Panc1 (cell line): ENCODE measurements at regions not wholly inside any gene's neighbourhood (a gene's known extent, or its start where the extent isn't known, plus 50 kb on each side); places are given as distances from the start of the nearest gene placed in this dataset.

ENCODE experiments used
- ATAC-seq: fragments of 200-7000 bp; cut with Tn5 transposase; 2 replicates; pipeline ENCODE4 v1.9.1; 2020; ENCODE audit warnings: mild to moderate bottlenecking, moderate library complexity
- BruUV-seq: library from RNA; stranded (reverse); fragments of 400-500 nt; replicated peaks from 2 replicates; lab custom pipeline; 2021; lab: Mats Ljungman, UMichigan
- CTCF ChIA-PET: fragments of 300-600 bp; sonication (Branson Sonifier 250); formaldehyde crosslinking; loops from one replicate; lab custom pipeline; 2022; ENCODE audit warnings: antibody characterized with exemption; lab: Charles Lee
- POLR2A ChIA-PET: fragments of 300-600 bp; sonication (Branson Sonifier 250); formaldehyde crosslinking; loops from one replicate; lab custom pipeline; 2022; ENCODE audit warnings: antibody characterized with exemption; lab: Charles Lee
- DNase-seq: peaks from one replicate; pipeline ENCODE4 v3.0.0-alpha.2; 2010; ENCODE audit warnings: low read depth, low spot score
- H3K27ac ChIP-seq: 2 replicates; pipeline ENCODE4 v1.5.1; 2011; ENCODE audit warnings: mild to moderate bottlenecking, low read length, inconsistent platforms
- H3K27me3 ChIP-seq: fragments of 200-500 bp; sonication (Bioruptor generic); 2 replicates; pipeline ENCODE4 v1.6.0; 2014; ENCODE audit warnings: low read length, inconsistent platforms; ENCODE audit not compliant: control insufficient read depth, insufficient read depth
- H3K36me3 ChIP-seq: fragments of 200-500 bp; sonication (Bioruptor generic); 2 replicates; pipeline ENCODE4 v1.5.1; 2014; ENCODE audit warnings: inconsistent platforms, mild to moderate bottlenecking, low read length, moderate library complexity; ENCODE audit not compliant: control insufficient read depth, insufficient read depth
- H3K4me1 ChIP-seq: 2 replicates; pipeline ENCODE4 v1.5.1; 2011; ENCODE audit warnings: inconsistent platforms, mild to moderate bottlenecking, low read length, moderate library complexity; ENCODE audit not compliant: control insufficient read depth, insufficient read depth
- H3K4me3 ChIP-seq, 2 experiments: 2 replicates each; pipeline ENCODE4 v1.5.1; 2011 to 2012; ENCODE audit warnings: low read depth in 2 of 2, low read length in 2 of 2, mild to moderate bottlenecking in 2 of 2, inconsistent platforms in 1 of 2, moderate library complexity in 1 of 2
- H3K9me3 ChIP-seq: fragments of 200-500 bp; sonication (Bioruptor generic); 2 replicates; pipeline ENCODE4 v1.5.1; 2014; ENCODE audit warnings: low read depth, mild to moderate bottlenecking, inconsistent platforms, low read length, moderate library complexity; ENCODE audit not compliant: control insufficient read depth, insufficient read depth
- POLR2AphosphoS5 ChIP-seq: IDR thresholded peaks from 2 replicates; pipeline ENCODE4 v1.6.1; 2012; ENCODE audit warnings: mild to moderate bottlenecking, low read depth, low read length, moderate library complexity
- SIN3A ChIP-seq: IDR thresholded peaks from 2 replicates; pipeline ENCODE4 v1.6.1; 2012; ENCODE audit warnings: low read depth, mild to moderate bottlenecking, low read length, moderate library complexity, borderline replicate concordance; ENCODE audit not compliant: insufficient read depth
- TCF7L2 ChIP-seq: IDR thresholded peaks from 2 replicates; pipeline ENCODE4 v1.6.1; 2011; ENCODE audit warnings: mild to moderate bottlenecking, low read depth, low read length, inconsistent platforms
- in situ Hi-C: cut with HindIII; loops from 2 replicates; pipeline ENCODE4 v1.10.0; 2016; ENCODE audit warnings: low sequenced_read_pairs, low pct_unique_long_range_greater_than_20kb
- intact Hi-C: fragments of 100-400 bp; cut with micrococcal nuclease; formaldehyde crosslinking; loops from one replicate; pipeline ENCODE4 v1.10.0; 2022; ENCODE audit not compliant: unreplicated experiment
- TF ChIP-seq, protein P1 (sequence below): fragments of 450-650 bp; IDR thresholded peaks from 2 replicates; pipeline ENCODE4 v1.5.1; 2017; ENCODE audit warnings: mild to moderate bottlenecking
- TF ChIP-seq, protein P2 (sequence below), 2 experiments: IDR thresholded peaks; 2 replicates each; pipeline ENCODE4 v1.6.1; 2011 to 2012; ENCODE audit warnings: low read depth in 2 of 2, control low read depth in 1 of 2, low read length in 1 of 2, mild to moderate bottlenecking in 1 of 2, moderate library complexity in 1 of 2; ENCODE audit not compliant: insufficient read depth in 1 of 2

DNA sequence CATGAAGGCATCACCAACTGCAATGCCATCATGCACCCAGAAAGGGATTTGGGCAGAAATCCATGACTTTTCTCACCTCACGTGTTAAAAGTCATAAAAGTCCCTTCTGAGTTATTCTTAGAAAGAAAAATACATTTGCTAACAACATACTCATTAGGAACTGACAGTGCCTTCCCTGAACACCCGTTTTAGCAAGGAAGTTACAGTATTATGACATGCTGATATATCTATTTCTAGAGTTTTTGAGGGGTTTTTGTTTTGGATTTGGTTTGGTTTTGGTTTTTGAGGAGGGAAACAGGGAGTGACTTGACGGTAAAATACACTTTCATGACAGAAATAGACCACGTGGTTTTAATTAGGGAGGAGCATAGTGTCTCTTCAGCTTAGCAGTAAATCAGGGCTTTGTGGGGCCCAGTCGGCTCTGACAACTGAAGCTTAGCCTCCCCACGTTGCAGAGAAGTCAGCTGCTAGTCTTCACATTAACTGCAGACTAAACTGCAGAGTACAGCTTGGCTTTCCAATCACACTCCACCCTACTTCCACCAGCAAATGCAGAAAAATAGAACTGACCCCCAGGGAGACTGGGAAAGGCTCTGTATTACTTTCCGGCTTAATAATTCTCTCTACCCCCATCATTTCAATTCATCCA, 141.4 kb downstream of the FAM124B start:
- Histone ChIP-seq H3K36me3 (no peaks in the 10 kb centered on the region), H3K27me3 (peaks cover 2% of the 10 kb centered on the region; the same call in 1 of the 2 replicates), H3K4me3 (no peak overlapping the region), H3K4me1 (no peaks in the 10 kb centered on the region), H3K9me3 (no peaks in the 10 kb centered on the region), H3K27ac (no peak overlapping the region)
- ChIA-PET CTCF (no interaction called here), POLR2A (no interaction called here)
- no TSS peak for BruUV-seq
- in situ Hi-C loops (no loop called here), intact Hi-C loops (no loop called here)
- ATAC-seq: no peak
- TF ChIP-seq, protein P1, sequence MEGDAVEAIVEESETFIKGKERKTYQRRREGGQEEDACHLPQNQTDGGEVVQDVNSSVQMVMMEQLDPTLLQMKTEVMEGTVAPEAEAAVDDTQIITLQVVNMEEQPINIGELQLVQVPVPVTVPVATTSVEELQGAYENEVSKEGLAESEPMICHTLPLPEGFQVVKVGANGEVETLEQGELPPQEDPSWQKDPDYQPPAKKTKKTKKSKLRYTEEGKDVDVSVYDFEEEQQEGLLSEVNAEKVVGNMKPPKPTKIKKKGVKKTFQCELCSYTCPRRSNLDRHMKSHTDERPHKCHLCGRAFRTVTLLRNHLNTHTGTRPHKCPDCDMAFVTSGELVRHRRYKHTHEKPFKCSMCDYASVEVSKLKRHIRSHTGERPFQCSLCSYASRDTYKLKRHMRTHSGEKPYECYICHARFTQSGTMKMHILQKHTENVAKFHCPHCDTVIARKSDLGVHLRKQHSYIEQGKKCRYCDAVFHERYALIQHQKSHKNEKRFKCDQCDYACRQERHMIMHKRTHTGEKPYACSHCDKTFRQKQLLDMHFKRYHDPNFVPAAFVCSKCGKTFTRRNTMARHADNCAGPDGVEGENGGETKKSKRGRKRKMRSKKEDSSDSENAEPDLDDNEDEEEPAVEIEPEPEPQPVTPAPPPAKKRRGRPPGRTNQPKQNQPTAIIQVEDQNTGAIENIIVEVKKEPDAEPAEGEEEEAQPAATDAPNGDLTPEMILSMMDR: no peak
- TF ChIP-seq, protein P2, sequence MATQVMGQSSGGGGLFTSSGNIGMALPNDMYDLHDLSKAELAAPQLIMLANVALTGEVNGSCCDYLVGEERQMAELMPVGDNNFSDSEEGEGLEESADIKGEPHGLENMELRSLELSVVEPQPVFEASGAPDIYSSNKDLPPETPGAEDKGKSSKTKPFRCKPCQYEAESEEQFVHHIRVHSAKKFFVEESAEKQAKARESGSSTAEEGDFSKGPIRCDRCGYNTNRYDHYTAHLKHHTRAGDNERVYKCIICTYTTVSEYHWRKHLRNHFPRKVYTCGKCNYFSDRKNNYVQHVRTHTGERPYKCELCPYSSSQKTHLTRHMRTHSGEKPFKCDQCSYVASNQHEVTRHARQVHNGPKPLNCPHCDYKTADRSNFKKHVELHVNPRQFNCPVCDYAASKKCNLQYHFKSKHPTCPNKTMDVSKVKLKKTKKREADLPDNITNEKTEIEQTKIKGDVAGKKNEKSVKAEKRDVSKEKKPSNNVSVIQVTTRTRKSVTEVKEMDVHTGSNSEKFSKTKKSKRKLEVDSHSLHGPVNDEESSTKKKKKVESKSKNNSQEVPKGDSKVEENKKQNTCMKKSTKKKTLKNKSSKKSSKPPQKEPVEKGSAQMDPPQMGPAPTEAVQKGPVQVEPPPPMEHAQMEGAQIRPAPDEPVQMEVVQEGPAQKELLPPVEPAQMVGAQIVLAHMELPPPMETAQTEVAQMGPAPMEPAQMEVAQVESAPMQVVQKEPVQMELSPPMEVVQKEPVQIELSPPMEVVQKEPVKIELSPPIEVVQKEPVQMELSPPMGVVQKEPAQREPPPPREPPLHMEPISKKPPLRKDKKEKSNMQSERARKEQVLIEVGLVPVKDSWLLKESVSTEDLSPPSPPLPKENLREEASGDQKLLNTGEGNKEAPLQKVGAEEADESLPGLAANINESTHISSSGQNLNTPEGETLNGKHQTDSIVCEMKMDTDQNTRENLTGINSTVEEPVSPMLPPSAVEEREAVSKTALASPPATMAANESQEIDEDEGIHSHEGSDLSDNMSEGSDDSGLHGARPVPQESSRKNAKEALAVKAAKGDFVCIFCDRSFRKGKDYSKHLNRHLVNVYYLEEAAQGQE (IDR thresholded peaks at IDR 0.05; ENCODE audit: insufficient read depth in 1 of 2, low read depth in 2 of 2, low read length in 1 of 2): no peak
- no peak for TF ChIP-seq TCF7L2
- TF ChIP-seq SIN3A: no peak
- no peak for TF ChIP-seq POLR2AphosphoS5
- DNase-seq: no peak

DNA sequence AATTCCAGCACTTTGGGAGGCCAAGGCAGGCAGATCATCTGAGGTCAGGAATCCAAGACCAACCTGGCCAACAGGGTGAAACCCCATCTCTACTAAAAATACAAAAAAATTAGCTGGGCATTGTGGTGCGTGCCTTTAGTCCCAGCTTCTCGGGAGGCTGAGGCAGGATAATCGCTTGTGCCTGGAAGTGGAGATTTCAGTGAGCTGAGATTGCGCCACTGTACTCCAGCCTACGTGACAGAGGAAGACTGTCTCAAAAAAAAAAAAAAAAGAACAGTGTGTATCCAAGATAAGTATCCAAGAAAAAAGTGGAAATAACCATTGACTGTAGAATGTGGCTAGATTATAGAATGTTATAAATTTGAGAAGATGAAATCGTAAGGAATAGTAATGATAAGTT, 142.1 kb downstream of the FAM124B start:
- no peak for DNase-seq
- ChIA-PET POLR2A (no interaction called here), CTCF (no interaction called here)
- H3K36me3 ChIP-seq: no peaks in the 10 kb centered on the region
- no peaks in the 10 kb centered on the region for H3K9me3 ChIP-seq
- TF ChIP-seq, protein P2 (IDR thresholded peaks at IDR 0.05; ENCODE audit: insufficient read depth in 1 of 2, low read depth in 2 of 2, low read length in 1 of 2): no peak
- peaks cover 2% of the 10 kb centered on the region; the same call in 1 of the 2 replicates for H3K27me3 ChIP-seq
- no peak overlapping the region for H3K4me3 ChIP-seq
- no peak for ATAC-seq
- H3K27ac ChIP-seq: no peak overlapping the region
- in situ Hi-C loops (no loop called here), intact Hi-C loops (no loop called here)
- BruUV-seq: no TSS peak
- no peaks in the 10 kb centered on the region for H3K4me1 ChIP-seq
